ENCODE measurements at regions not wholly inside any gene's neighbourhood (a gene's known extent, or its start where the extent isn't known, plus 50 kb on each side); places are given as distances from the start of the nearest gene placed in this dataset.

DNA sequence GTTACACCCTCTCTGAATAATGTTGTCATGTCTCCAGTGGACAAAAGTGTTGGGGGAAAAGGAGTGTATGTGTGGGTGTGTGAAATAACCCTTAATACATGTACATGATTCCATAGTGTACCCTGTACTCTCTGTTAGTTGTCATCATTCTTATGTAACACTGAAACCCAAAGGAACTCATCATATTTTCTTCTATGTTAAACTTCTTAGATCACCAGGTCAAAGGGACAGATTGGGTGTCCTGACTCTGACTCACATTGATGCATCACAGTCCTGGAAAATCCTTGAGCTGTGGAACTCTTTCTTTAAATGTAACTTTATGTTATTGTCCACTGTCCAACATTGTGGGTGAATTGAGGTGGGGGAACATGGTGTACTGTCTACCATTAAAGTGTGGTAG lies 350.5 kb downstream of the DHX35 start:
- no peak for DNase-seq (ENCODE audit: extremely low read depth, low read depth)
- no peak for TF ChIP-seq CTCF (IDR thresholded peaks at IDR 0.05; ENCODE audit: low read depth, low read length)

DNA sequence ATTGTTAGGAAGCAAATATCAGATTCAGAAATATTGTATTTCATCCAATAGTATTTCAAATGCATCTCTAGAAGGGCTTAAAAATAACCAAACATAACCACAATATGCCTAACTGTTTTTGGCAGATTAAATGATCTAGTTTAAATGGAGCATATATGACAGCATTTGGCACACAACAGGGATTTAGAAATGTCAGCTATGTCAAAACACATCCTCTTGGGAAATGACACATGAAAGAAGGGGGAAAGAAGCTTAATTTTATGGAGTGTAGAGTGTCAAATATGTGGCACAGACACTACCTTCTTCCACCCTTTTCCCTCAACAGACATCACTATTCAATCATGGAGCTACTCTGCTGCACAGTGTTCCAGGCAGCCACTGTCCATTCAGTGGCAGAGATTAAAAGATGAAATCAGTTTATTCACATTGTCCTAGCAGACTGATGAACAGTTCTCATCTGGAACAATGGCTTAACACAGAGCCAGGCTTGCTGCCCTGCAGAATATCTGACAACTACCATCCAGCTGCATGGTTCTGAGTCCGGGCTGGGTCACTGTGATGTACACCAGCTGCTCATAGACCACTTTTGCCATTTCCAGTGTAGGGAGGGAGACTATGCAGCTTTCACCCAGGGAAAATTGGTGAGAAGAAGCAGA lies 349.8 kb downstream of the DHX35 start:
- no peak for TF ChIP-seq CTCF (IDR thresholded peaks at IDR 0.05; ENCODE audit: low read depth, low read length)
- no peak for DNase-seq (ENCODE audit: extremely low read depth, low read depth)

- TF ChIP-seq CTCF (IDR thresholded peaks at IDR 0.05; ENCODE audit: low read depth, low read length): no peak
- no peak for DNase-seq (ENCODE audit: extremely low read depth, low read depth)
These were observed 348.3 kb downstream of the DHX35 start for GRCh38 chr20:39310363-39310995.

DNA sequence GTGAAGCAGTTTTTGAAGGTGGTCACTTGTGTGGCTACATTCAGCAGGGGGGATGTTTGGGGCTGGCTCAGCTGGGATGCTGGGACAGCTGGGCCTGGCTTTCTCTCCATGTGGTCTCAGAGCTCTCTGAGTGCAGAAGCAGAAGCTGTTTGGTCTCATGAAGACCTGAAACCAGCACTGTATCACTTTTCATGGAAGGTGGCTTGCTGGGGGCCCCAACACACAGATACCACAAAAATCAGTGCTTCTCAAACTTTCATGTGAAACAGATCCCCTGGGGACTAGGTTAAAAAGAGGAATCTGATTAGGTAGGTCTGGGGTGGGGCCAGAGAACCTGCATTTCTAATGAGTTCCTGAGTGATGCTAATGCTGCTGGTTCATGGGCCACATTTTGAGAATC lies 347.3 kb downstream of the DHX35 start:
- DNase-seq (ENCODE audit: extremely low read depth, low read depth): no peak
- no peak for TF ChIP-seq CTCF (IDR thresholded peaks at IDR 0.05; ENCODE audit: low read depth, low read length)

DNA sequence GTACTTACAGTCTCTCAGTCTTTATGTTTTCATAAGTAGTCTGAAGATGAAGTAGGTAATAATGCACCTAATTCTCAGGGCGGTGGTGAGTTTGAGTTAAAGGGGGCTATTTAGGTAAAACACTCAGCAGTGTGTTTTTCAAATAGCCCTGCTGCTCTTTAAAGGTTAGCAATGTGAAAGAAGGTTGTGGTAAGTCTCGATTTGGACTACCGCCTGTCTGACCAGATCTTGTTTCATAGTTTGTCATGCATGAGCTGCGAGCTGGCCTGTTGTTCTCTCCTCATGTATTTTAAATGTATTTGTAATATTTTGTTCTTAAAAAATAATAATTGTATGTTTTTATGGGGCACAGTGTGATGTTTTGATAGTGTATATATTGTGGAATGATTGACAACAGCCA lies 340.2 kb downstream of the DHX35 start:
- DNase-seq (ENCODE audit: extremely low read depth, low read depth): no peak
- no peak for TF ChIP-seq CTCF (IDR thresholded peaks at IDR 0.05; ENCODE audit: low read depth, low read length)

GRCh38 chr20:39299783-39300182 lies 337.6 kb downstream of the DHX35 start:
- no peak for DNase-seq (ENCODE audit: extremely low read depth, low read depth)
- no peak for TF ChIP-seq CTCF (IDR thresholded peaks at IDR 0.05; ENCODE audit: low read depth, low read length)

- DNase-seq (ENCODE audit: extremely low read depth, low read depth): no peak
- TF ChIP-seq CTCF (IDR thresholded peaks at IDR 0.05; ENCODE audit: low read depth, low read length): no peak
These were observed 336.7 kb downstream of the DHX35 start for GRCh38 chr20:39298571-39299506.
